Colonic mucosa (tissue), 4 donors: ENCODE measurements at regions not wholly inside any gene's neighbourhood (a gene's known extent, or its start where the extent isn't known, plus 50 kb on each side); places are given as distances from the start of the nearest gene placed in this dataset.

Experiments
- DNase-seq: peaks from one replicate; pipeline ENCODE4 v3.0.0-alpha.2; 2020
- H3K27ac ChIP-seq: fragments of 200-600 bp; one replicate; pipeline ENCODE4 v1.8.0; 2021
- H3K27me3 ChIP-seq: fragments of 200-600 bp; one replicate; pipeline ENCODE4 v1.8.0; 2021
- H3K36me3 ChIP-seq: fragments of 200-600 bp; one replicate; pipeline ENCODE4 v1.8.0; 2021
- H3K4me1 ChIP-seq: fragments of 200-600 bp; one replicate; pipeline ENCODE4 v1.8.0; 2021; ENCODE audit warnings: mild to moderate bottlenecking
- H3K4me3 ChIP-seq: fragments of 200-600 bp; one replicate; pipeline ENCODE4 v1.8.0; 2021
- H3K9ac ChIP-seq, 2 donors: one replicate each; pipeline ENCODE4 v1.7.0; 2013; ENCODE audit warnings: control low read depth in 2 of 2, low read depth in 2 of 2, low read length in 2 of 2
- H3K9me3 ChIP-seq: fragments of 200-600 bp; one replicate; pipeline ENCODE4 v1.8.0; 2021
- intact Hi-C: fragments of 100-400 bp; cut with DNase I; formaldehyde crosslinking; loops from one replicate; pipeline ENCODE4 v1.14.1; 2022
- TF ChIP-seq, protein P1 (sequence below): fragments of 200-600 bp; IDR thresholded peaks from one replicate; pipeline ENCODE4 v1.8.0; 2022; ENCODE audit warnings: antibody characterized with exemption, mild to moderate bottlenecking
- donor health status: healthy.
- donor health status: DM: no; HTN: no; CAD: no.
- donor health status: DM: no; HTN: no; CAD: no.

DNA sequence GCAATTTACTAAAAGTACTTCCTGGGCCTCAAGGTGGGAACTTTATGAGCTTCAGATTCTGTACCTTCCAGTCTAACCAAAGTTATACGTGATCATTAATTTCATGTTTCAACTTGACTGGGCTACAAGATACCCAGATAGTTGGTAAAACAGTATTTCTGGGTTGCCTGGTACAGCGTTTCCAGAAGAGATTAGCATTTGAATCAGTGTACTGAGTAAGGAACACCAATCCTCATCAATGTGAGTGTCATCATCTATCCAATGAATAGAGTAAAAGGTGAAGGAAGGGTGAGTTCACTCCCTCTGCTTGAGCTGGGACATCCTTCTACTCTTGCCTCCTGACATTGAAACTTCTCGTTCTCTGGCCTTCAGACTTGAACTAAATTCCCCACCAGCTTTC lies 274.5 kb upstream of the ID2 start:
- H3K36me3 ChIP-seq, result no peaks in the 10 kb centered on the region

DNA sequence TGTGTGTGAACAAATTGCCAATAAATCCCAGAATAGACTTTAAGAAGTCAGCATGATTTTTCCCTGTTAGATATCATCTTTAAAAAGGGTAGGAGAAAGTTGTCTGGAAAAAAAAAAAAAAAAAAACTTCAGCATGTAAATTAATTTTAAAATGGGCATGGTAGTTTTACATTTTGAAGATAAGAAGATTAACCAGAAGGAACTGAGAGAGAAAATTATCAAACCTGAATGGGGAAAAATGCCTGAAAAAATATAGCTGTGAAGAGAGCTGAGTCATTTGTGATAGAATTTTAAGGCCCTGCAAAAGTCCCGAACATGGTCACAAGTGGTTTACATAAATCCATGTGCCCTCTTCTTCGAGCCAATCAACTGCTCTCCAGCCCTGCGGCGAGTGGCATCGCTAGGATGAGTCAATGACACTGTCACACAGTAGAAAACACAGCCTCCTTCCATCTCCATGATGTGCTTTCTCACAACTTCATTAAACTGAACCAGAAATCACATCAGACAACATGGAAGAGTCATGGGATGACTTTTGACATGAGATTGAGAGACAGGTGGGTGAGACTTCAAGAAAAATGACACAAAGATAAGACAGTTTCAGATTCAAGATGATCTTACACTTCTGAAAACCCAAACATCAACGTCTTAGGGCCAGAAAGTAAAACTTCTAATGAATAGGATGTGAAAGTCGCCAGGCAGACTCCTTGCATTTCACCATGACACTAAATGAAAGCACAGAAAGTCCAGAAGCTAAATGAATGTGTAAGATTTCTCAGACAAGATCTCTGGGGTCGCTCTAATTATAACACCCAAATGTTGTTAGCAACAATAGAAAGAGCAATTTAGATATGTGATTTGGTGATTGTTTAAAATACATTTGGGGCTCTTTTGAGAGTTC lies 273.0 kb upstream of the ID2 start:
- H3K36me3 ChIP-seq, result no peaks in the 10 kb centered on the region
- no peaks in the 10 kb centered on the region for H3K27me3 ChIP-seq
- H3K9me3 ChIP-seq, result no peaks in the 10 kb centered on the region
- intact Hi-C loops, result no loop called here
- H3K9ac ChIP-seq, result no peak overlapping the region
- H3K4me1 ChIP-seq, result no peaks in the 10 kb centered on the region
- H3K4me3 ChIP-seq, result no peak overlapping the region
- H3K27ac ChIP-seq, result no peak overlapping the region
- TF ChIP-seq, protein P1, sequence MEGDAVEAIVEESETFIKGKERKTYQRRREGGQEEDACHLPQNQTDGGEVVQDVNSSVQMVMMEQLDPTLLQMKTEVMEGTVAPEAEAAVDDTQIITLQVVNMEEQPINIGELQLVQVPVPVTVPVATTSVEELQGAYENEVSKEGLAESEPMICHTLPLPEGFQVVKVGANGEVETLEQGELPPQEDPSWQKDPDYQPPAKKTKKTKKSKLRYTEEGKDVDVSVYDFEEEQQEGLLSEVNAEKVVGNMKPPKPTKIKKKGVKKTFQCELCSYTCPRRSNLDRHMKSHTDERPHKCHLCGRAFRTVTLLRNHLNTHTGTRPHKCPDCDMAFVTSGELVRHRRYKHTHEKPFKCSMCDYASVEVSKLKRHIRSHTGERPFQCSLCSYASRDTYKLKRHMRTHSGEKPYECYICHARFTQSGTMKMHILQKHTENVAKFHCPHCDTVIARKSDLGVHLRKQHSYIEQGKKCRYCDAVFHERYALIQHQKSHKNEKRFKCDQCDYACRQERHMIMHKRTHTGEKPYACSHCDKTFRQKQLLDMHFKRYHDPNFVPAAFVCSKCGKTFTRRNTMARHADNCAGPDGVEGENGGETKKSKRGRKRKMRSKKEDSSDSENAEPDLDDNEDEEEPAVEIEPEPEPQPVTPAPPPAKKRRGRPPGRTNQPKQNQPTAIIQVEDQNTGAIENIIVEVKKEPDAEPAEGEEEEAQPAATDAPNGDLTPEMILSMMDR, result no peak
- DNase-seq, result no peak

More for the DNA sequence above, 274.5 kb upstream of the ID2 start:
- no peak overlapping the region for H3K4me3 ChIP-seq
- no peak overlapping the region for H3K9ac ChIP-seq
- H3K27ac ChIP-seq, result no peak overlapping the region
- H3K9me3 ChIP-seq, result no peaks in the 10 kb centered on the region
- no peaks in the 10 kb centered on the region for H3K27me3 ChIP-seq
- intact Hi-C loops, result no loop called here
- DNase-seq, result no peak
- H3K4me1 ChIP-seq, result no peaks in the 10 kb centered on the region
- TF ChIP-seq, protein P1, result no peak

DNA sequence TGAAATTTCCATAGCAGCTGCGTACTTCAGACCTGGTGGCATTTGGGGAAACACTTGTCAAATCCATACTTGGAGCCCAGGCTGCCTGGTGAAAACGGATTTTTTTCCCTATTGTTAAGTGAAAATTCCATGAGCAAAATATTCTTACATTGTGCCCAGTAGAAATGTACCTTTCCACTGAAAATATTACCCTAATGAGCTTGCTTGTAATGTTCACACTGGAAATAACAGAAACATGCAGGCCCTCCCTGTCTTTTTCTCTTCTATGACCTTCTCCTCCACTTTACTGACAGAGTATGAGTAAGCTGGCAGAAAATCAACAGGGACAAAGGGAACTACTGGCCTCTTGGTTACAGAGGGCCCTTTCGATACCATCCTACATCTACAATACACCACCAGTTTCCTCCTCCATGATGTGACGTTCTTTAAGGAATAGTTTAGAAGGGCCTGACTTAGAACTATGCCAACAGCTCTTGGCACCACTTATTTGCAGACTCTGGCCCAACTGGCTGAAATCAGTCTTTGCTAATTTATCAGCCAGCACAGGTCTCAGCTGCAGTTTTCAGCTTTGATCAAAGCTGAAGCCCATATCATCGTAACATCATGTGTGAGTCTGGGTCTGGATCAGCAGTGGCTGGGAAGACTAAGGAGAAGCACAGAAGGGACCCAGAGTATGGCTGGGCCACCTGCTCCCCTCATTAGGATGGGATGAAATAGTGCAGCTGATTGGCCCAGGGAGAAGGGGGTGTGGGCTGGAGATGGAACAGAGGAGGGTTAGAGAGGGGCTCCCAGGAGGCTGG lies 272.2 kb upstream of the ID2 start:
- no peak overlapping the region for H3K27ac ChIP-seq
- DNase-seq, result no peak
- no peaks in the 10 kb centered on the region for H3K9me3 ChIP-seq
- H3K27me3 ChIP-seq, result no peaks in the 10 kb centered on the region
- TF ChIP-seq, protein P1, result no peak
- no peaks in the 10 kb centered on the region for H3K4me1 ChIP-seq
- no peak overlapping the region for H3K4me3 ChIP-seq
- H3K36me3 ChIP-seq, result no peaks in the 10 kb centered on the region
- H3K9ac ChIP-seq, result no peak overlapping the region
- intact Hi-C loops, result no loop called here

DNA sequence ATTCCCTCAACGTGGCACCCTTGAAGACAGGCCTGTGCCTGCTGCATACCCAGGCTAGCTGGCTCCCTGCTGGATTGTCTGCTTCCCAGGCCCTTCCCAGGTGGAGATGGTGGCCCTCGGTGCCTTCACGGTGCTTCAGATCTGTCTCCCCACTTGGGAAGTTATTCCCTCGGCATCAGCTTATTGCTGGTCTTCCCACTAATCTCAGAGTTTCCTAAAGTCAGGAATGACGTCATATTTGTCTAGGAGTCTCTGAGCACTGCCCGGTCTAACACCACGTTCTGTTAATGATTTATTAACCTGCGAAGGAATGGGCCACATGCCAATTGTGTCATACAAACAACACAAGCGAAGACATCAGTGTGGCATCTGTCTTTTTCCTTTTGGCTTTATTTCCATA lies 269.8 kb upstream of the ID2 start:
- peak; percentile 90 for DNase-seq
- Histone ChIP-seq H3K4me3 (no peak overlapping the region), H3K27me3 (no peaks in the 10 kb centered on the region), H3K36me3 (no peaks in the 10 kb centered on the region), H3K4me1 (no peaks in the 10 kb centered on the region), H3K27ac (peak overlapping the region; percentile 64), H3K9ac (peak overlapping the region in 1 of 2 donors; percentile 62), H3K9me3 (no peaks in the 10 kb centered on the region)
- TF ChIP-seq, protein P1, result no peak
- intact Hi-C loops, result no loop called here

DNA sequence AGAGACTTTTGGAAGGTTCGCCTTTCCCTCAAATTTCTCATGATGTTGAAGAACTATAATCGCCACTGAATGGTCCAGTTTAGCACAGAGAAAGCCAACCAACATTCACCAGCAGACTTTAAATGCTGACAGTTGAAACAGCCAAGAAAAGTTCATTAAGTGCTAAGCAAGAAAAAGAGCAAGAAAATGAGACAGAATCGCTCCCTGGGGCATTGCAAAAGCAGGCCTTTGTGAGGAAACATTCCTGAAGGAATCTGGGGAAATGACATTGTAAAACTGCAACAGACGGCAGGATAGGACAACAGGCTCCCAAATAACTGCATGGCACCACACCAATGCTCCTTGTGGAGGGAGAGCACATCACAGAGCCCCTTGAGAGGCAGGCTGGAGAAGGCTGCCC lies 269.3 kb upstream of the ID2 start:
- intact Hi-C loops, result no loop called here
- peak overlapping the region in 1 of 2 donors; percentile 62 for H3K9ac ChIP-seq
- no peaks in the 10 kb centered on the region for H3K4me1 ChIP-seq
- no peak for DNase-seq
- H3K27me3 ChIP-seq, result no peaks in the 10 kb centered on the region
- H3K36me3 ChIP-seq, result no peaks in the 10 kb centered on the region
- H3K9me3 ChIP-seq, result no peaks in the 10 kb centered on the region
- TF ChIP-seq, protein P1, result no peak
- no peak overlapping the region for H3K4me3 ChIP-seq
- H3K27ac ChIP-seq, result peak overlapping the region; percentile 64
